HG03103 (cell line): ENCODE measurements at regions not wholly inside any gene's neighbourhood (a gene's known extent, or its start where the extent isn't known, plus 50 kb on each side); places are given as distances from the start of the nearest gene placed in this dataset.
"Not testable (repeated sequence)": the region's sequence is repeated elsewhere in the genome, so short reads cannot be mapped to it uniquely, and the experiment has no call there.

Experiments
- ATAC-seq: cut with Tn5 transposase; IDR thresholded peaks from one replicate; pipeline ENCODE4 v1.9.1; 2021; ENCODE audit warnings: low read depth; ENCODE audit not compliant: unreplicated experiment

DNA sequence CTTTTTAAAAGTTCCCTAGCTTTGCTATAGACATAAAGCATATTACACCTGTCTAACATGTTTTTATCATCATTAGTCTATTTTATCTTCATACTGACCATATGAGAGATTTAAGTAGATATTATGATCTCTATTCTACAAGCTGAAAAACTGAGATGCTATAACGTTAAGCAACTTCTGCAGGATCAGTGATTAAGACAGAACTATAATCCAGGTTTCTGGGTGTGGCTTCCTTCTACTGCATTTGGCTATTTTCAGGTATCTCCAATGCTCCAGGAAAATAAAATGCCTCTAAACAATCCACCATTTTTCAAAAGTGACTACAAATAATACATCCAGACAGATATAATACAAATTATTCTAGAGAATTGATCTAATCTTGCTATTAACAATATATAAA lies 53.4 kb downstream of the RGS2 start:
- ATAC-seq: no peak

DNA sequence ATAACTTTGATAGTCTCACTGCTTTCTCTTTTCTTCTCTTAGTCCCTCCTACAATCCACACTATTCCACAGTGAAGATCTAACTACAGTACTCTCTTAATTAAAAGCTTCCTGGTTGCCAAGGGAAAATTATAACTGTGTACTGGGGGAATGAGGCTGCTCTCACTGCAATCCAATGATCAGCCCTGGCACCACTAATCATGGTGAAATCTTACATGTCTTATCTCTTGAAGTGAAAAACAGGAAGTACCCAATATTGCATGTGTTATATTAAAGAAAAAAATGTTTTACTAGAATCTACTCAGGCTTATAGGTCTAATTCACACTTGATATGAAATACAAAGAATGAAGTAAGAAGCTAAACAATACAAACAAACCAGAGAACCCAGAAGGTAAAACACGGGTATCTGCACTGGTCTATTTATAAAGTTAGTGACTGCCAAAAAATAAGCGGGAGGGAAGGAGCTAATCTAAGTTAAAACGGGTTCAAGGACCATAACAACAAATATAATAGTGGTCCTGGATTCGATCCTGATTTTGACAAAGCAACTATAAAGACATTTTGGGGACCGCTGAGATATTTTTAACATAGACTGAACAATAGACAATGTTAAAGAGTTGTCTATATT lies 57.5 kb downstream of the RGS2 start:
- no peak for ATAC-seq

- no peak for ATAC-seq
Measured at GRCh38 chr1:192867180-192867579, 58.3 kb downstream of the RGS2 start.

DNA sequence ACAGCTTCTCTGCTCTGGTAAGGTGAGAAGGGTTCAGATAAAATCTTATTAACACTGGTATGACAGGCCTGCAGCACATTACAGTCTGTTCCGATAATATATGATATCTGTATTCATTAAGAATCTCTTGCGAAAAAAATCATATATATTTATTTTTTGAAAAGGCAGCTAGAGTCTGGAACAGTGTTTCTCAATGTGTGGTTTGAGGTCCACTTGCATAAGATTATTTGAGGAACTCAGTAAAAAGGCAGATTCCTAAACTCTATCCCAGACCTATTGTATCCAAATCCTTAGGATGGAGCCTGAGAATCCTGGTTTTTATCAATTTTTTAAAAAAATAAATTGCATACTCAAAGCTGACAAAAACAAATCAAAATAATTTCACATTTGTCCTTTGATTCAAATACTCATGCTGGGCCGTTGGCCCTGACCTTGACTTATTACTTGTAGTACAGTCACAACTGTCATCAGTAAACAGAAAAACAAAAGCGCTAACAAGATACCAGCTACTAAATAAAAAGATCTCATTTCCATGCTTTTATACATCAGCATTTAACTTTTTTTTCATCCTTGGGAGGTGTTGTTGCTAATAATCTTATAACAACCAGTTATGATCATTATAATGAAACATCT lies 60.6 kb downstream of the RGS2 start:
- no peak for ATAC-seq

DNA sequence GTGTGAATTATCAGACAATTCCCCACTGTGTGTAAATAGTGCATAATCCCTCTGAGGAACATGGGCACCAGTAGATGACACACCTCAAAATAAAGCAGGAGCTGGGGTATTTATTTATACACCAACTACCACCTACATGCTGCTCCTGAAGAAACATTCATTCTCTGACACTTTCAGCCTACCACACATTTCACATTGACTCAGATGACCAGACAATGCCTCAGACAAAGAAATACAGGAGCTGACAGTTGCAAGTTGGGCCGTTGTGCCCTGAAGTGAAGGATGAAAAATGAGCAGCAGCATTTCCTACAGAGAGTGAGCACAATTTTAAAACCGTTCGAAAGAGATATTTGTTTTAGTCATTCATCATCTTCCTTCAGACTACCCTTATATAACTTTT lies 63.2 kb downstream of the RGS2 start:
- ATAC-seq: no peak

DNA sequence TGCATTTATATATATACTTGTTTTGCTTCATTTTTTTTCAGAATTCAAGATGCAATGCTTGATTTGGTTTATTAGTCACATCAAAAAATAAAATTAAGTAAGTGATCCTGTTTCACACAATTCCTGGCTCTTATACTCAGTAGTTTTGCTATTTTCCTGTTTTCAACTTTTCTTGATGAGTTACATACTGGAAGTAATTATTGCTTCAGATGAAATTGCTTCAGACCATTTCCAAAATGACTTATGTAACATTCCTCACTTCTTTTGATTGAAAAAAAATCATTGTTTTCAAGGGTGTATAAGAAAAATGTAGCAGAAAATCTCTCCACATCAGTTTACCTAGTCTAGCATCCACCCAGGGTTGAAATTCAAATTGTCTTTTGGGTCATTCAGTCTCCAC lies 65.0 kb downstream of the RGS2 start:
- ATAC-seq: no peak

- ATAC-seq: no peak
Measured at GRCh38 chr1:192876633-192877032, 67.8 kb downstream of the RGS2 start.

GRCh38 chr1:192877283-192877886 lies 68.5 kb downstream of the RGS2 start:
- ATAC-seq: no peak

- no peak for ATAC-seq
Measured at GRCh38 chr1:192878249-192878648, 69.4 kb downstream of the RGS2 start.

- no peak for ATAC-seq
Measured at GRCh38 chr1:192879406-192879805, 70.6 kb downstream of the RGS2 start.

GRCh38 chr1:192880231-192880630 lies 71.4 kb downstream of the RGS2 start:
- ATAC-seq: no peak

DNA sequence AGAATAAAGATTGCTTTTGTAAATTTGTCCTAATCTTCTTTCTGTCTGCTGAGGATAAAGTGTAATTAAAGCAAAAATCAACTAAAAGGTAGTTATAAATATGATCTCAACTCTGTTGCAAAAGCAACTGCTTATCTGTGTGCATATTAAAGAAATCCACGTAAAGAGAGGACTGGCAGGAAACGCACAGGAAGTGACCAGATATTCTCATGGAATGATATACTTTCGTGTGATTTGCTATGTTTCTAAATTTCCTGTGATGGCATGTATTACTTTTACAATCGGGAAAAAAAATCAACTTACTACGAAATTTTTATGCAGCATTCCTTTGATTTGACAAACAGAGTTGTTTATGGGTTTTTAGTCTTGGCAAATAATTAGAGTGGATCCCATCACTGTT lies 75.4 kb downstream of the RGS2 start:
- no peak for ATAC-seq

DNA sequence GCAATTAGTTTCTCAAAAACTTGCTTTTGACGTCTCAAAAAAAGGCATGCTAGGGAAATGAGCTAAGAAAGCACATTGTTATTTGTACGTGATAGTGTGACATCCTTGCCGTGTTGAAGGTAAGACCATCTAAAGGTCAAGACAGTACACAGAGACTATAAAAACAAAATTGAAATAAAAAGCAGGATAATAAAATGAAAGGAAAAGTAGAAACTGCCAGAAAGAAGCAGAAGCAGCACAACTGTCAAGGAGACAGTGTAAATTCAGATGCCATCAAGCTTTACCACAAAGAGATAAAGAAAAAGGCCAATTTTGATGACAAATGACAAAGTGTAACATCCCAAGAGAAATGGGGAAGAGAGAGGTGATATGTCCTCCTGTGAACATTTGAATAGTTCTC lies 76.5 kb downstream of the RGS2 start:
- not testable (repeated sequence) for ATAC-seq

DNA sequence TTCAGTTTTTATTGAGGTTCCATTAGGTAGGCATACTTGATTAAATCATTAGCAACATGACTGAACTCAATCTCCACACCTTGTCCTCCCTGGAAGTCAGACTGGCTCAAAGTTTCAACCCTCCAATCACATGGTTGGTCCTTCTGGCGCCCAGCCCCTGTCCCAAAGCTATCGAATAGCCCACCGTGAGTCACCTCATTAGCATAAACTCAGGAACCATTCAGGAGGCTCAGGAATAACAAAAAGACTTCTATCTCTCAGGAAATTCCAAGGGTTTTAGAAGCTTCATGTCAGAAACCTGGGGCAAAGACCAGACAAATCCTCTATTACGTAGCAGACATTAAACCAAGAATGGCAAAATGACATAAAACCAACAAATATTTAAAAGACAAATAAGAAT lies 78.6 kb downstream of the RGS2 start:
- no peak for ATAC-seq

DNA sequence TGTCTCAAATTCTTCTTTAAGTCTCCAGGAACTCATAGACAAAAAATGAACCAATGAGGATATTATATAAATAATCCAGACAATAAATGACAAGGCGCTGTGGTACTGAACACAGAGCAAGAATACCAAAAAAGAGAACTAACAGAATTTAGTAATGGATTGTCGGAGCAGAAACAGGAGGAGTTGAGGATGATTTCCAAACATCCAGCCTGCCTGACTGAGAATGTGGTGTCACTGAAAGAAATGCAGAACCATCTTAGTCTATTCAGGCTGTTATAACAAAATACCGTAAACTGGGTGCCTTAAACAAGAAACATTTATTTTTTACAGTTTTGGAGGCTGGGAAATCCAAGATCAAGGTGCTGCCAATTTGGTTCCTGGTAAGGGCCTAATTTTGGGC lies 79.7 kb downstream of the RGS2 start:
- ATAC-seq: no peak

DNA sequence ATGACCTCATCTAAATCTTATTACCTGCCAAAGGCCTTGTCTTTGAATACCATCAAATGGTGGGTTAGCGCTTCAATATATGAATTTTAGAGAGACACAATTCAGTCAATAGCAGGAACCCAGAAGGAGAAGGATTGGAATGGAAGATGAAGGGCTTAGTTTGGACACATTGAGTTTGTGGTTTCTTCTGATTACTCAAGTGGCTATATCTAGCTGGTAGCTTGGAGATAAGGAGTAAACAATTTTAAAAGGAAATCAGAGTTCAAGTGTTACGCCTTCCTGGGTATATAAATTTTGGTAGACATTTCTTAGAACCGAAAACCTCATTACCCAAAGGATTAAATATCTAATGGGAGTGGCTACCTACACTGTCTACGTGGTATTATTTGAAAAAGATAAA lies 80.2 kb downstream of the RGS2 start:
- ATAC-seq: no peak

DNA sequence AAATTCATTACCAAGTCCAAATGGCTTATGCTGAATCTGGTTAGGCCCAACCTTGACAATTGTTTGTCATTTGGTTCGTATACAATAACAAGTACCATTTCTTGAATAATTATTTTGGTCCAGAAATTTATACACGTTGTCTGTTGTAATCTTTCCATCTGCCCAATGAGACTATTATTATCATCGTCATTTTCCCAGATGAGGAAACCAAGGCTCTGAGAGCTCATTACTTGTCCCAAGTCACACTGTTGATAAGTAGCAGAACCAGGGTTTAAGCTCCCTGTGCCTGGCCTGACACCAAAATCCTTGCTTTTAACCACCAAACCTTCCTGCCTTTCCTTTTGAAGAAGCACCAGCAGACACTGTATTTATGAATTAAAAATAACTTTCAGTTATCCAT lies 81.3 kb downstream of the RGS2 start:
- ATAC-seq: no peak

- no peak for ATAC-seq
Measured at GRCh38 chr1:192892934-192893333, 84.1 kb downstream of the RGS2 start.

DNA sequence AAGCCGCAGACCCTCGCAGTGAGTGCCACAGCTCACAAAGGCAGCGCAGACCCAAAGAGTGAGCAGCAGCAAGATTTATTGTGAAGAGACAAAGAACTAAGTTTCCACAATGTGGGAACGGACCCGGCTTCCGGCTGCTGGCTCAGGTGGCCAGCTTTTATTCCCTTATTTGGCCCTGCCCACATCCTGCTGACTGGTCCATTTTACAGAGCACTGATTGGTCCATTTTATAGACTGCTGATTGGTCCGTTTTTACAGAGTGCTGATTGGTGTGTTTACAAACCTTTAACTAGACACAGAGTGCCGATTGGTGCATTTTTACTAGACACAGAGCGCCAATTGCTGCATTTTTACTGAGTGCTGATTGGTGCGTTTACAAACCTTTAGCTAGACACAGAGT lies 86.6 kb downstream of the RGS2 start:
- not testable (repeated sequence) for ATAC-seq

DNA sequence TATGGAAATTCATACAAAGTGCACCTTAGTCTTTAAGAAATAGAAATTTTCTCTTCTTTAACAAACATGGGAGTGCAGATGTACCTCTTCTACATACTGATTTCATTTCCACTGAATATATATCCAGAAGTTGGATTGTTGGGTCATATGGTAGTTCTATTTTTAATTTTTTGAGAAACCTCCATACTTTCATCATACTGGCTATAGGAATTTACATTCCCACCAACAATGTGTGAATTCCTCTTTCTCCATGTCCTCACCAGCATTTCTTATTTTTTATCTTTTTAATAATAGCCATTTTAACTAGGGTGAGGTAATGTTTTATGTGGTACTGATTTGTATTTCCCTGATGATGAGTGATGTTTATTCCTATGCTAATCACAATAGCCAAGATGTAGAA lies 87.5 kb downstream of the RGS2 start:
- no peak for ATAC-seq

DNA sequence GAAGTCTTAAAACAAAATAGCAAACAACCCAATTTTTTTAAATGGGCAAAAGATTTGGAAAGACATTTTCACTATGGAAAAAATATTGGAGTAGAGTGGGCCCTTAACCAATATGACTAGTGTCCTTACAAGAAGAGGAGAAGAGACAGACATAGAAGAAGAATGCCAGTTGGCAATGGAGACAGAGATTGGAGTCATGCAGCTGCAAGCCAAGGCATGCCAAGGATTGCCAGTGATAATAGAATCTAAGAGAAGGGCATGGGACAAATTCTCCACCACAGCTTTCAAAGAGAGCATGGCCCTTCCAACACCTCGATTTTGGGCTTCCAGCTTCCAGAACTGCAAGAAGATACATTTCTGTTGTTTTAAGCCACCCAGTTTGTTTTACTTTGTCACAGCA lies 92.7 kb downstream of the RGS2 start:
- ATAC-seq: no peak

DNA sequence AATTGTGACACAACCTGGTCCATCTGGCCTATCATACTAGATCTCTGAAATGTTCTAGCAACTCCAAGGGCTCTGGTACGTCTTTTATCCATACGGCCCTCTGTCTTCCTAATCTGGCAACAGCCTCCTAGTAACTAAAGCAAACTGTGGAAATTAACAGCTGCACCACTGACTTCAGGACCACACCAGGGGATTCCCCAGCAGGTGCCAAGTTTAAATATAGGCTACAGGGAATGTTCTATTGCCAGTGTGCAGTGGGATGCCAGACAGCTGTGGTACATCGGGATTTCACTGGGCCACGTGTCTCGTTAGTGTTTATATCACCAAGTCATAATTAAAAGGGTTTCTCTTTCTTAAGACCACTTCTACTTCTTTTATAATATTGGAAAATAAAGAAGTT lies 94.3 kb downstream of the RGS2 start:
- no peak for ATAC-seq
